Stimulated activated CD4-positive, alpha-beta T cell treated with anti-CD3 and anti-CD28 coated beads, Interleukin-15, amount 100 ng/mL, for 24 hours (primary cell): ENCODE measurements at regions not wholly inside any gene's neighbourhood (a gene's known extent, or its start where the extent isn't known, plus 50 kb on each side); places are given as distances from the start of the nearest gene placed in this dataset.
A peak's percentile ranks its signal among the peaks of the same experiment; 100 is the strongest.

Source experiments
- DNase-seq: peaks from one replicate; pipeline ENCODE4 v3.0.0-alpha.2; 2020

DNA sequence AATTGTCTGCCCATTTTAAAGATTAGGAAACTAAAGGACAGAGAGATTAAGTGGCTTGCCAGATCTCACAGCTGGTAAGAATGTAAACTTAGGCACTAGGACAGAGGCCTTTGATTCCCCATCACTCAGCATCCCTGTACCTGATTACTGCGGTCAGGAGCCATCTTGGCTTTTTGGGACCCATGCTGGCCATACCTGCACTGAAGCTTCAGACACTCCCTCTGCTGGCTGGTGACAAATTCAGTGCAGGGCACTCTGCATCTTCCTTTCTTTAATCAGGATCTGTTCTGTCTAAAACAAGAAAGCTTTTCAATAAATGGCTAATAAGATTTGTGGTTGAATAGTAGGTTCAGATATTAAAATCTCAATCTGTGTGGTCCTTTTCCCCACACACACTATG, 215.5 kb upstream of the RORB start:
- peak; percentile 4 for DNase-seq

DNA sequence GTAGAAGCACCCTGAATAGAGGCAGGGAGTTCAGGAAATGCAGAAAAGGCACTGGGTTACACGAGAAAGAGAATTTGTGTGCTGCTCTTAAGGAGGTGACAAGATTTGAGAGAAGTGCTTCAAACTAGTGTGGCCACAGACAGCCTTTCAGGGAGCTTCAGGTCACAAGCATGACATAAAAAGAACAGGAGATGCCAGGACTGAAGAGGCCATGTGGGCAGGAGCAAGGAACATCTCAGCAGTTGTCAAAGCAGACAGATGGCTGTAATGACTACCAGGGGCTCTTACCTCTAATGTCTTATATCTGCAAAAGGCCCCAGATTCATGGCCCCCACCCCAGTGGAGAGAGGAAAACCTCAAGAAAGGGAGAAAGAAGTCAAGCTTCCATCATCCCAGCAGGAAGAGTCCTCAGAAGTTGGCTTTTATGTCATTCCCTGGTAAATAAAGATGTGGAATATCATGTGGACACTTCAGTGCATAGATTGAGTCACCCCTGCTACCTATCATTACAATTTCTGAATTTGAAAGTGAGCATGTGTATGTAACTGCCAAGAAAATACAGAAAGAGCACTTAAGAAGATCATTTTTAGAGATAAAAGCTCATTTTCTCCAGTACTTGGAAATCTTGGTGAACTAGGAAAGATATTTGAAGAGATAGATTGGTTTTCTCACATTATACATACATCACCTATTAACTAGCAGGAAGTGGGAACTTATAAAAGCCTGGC, 214.4 kb upstream of the RORB start:
- no peak for DNase-seq

DNA sequence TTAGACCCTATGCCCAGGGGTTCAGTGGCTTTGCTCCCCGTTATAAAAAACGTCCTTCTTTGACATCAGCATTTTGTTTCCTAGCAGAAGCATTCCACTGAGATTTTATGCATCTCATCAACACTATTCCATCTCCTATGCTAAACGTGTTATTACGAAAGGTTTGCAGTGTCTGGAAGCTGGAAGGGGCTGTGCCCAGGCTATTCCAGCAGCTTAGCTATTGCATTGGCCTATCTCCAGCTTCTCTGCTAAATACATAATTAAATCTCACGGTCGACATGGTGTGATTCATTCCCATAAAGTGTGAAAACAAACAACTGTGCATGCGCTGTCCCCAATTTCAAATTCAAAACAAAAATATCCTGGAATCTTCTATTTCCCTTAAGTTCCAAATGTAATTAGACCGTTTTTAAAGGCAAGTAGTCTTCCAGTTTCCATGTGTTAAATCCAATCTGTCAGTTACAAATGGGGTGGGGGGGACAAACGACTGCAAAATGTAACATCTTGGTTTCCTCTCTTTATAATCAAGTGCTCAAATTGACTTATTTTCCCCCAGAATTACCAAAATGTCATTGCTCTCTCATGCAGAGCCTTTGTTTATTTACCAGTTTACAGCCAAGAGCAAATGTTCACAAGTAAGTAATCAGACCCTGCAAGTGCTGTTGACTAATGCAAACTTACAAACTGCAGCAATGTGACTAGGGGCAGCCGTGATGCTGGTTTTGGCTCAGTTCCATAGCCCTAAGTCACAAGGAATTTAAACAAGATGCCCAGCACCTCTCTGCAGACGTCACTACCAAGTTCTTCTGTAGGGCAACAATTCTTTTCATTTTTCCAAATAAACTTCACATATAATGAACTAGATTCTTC, 212.3 kb upstream of the RORB start:
- DNase-seq = no peak

DNA sequence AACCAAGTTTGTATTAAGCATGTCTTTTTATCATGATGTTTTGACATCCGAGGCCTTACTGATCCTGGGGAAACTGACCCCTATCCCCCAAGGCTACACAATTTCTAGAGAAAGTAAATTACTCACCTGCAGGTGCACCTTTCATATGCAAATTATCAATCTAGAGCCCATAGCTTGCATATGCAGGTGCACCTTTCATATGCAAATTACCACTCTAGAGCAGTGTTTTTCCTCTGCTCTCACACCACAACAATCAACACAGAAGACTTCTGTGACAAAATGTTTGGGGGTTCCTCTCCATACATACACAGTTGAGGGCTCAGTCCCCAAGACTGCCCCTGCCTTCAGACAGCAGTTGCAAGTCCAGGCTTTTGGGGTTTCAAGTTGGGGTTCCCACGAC, 203.7 kb upstream of the RORB start:
- DNase-seq = no peak

DNA sequence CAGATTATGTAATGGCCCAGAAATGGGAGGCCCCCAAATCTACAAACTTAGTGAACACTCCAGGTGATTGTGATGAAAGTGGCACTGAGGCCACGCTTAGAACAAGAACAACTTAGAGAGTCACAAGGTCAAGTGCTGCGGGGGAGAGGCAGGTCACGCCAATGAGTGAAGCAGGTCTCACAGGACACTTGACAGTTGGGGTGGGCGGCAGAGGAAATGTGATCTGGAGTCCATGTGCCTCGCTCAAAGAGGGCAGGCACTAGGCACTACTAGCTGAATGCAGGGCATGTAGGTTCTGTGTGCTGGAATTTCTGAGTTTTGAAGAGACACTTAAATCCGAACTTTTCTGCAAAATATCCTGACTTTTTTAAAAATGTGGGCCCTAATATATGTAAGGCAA, 193.2 kb upstream of the RORB start:
- DNase-seq = no peak

DNA sequence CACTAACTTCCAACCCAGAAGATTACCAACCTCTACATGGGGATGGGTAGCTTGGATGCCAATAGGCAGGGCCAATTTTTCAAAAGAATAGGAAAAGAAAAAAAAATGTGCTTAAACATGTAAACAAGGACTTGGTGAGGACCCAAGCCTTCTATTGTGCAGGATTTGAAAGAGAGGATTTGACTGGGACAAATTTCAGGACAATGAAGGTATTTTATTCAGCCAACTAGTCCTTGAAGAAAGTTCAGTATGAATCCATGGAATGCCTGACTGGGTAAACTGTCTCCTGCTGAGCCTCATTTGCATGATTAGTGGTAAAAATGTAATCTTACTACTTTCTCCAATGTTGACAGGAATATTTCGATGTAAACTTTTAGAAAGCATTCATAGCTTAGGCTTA, 192.5 kb upstream of the RORB start:
- DNase-seq = no peak

DNA sequence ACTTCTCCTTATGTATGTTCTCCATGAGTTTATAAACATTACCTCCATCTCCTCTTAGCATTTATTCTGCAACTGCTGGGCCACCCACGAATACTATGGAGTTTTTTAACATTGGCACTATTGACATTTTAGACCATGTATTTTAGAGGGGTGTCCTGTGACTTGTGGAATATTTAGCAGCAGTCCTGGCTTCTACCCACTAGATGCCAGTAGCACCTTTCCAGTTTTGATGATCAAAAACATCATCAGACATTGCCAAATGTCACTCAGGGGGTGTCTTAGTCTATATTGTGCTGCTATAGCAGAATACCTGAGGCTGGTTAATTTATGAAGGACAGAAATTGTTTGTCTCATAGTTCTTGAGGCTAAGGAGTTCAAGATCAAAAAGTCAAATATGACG, 187.5 kb upstream of the RORB start:
- DNase-seq = no peak

DNA sequence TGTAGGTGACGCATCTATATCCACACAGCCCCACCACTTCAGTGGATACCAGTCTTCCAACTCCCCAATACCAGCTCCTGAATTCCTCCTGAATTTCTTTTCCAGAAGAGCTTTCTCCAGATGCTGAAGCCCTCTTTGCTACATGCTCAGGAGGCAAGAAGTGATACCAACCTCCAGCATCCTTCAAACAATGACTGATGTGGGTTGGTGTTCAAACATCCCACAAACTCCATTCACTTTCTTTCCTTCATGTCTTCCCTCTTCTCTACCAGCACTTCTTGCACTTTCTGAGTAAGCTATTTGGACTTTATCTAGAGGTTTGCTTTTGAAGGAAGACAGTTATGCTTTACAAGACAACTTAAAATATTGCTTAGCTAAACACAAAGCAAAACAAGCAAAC, 179.9 kb upstream of the RORB start:
- no peak for DNase-seq

DNA sequence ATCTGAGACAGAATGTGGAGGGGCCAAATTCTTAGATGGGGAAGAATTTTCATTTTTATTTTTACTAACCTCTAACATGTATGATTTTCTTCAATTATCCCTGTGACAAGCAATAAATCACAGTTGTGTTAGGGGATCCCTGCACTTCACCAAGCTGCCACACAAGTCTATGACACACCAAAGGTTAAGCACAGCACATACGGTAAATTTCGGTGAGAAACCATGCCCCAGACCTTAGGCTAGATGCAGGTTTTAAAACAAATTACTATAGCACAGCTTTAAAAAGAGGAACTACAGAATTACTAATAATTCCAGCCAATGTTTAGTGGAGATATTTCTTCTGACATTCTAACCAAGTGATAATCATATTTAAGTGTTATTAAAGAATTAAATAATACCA, 175.7 kb upstream of the RORB start:
- no peak for DNase-seq

DNA sequence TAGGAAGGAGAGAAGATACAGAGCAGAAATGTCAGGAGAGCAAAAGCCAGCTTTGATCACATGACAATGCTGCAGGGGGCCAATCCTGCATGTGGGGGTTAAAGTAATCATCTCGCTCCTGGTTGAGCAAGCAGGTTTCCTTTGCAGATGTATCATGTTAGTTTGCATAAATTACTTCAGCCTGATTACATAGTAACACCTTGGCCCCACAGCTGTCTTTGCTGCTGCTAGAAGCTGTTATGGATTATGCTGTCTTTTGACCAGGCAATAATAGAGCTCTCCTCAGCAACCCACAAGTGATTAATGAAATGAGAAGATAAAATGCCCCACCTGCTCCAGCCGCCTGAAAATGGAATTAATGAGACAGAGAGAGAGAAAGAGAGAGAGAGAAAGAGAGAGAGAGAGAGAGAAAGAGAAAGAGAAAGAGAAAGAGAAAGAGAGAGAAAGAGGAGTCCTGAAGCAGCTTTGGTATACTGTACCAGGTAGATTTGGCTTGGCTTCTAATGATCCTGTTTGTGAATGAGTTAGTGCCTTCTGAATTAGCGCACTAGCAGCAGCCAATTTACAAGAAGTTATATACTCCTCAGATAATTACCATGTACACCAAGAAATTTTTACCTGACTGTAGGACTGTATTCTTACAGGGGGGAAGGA, 174.3 kb upstream of the RORB start:
- no peak for DNase-seq

DNA sequence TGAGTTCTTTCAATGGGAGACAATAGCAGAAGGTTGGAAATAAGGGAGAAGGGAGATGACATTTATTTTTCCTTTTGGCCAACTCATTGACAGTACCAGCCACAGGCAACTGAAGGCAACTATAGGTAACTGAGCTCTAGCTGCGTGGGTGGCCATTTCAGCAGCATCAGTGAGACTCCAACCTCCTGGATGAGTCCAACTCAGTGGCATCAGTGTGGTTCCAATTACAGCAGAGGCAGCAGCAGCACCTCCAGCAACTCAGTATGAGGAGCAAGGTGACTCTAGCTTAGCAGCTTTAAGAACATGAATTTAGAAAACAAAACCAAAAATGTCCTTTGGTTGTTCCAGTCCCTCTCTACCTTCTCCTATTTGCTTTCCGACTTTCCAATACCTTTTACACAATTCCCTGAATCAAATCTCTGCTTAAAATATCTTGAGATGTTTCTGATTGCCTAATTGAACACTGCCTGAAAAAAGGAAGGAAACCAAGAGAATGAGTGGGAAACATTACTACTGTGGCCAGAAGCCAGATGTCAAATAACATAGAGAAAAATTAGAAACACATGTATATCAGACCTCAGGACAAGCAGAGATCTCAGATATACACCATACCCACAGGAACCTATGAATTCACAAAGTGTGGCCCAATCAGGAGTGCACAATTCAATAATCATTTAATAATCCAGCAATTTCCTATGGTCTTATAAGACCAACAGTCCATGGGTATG, 166.5 kb upstream of the RORB start:
- DNase-seq = no peak

DNA sequence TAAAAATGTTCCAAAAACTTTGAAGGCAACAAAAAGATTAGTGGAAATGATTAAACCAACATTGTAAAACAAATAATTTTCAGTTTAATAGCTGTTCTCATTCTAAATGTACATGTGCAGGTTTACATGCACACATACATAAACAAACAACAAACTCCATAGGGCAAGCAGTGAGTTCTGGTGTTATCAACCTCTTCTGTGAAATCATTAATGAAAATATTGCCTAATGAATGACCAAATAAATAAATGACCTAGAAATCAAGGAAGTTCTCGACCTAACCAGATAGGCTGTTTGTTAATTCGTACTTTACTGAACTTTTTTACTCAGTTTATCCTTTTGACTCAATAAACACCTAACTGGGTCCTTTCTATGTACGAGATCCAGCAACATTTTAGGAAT, 165.5 kb upstream of the RORB start:
- no peak for DNase-seq

DNA sequence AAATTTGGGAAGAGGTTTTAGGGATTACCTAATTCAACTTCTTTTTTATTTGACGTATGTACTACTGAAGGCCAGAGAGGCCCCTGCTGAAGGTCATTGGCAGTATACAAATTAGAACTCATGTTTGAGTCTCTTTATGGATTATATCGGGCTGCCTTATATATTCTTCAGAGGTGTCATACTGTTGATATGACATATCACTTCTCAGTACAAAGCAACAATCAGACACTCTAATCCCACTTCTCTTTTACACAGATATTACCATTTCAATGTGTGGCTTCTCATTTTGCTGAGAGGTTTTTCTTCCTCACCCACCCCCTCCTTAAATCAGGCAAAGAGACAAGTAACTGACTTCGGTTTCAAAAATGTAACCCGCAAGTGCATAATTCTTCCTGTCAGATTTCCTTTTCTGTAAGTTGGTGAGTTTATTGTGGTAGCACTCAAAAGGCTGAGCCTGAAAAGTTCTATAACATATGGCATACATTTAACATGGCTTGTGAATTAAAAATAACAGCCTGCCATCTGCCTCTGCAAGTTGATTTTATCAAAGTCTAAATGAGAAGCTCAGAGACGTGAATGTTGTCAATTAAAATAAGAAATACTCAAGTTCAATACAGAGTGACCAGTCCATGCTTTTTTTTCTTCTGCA, 163.6 kb upstream of the RORB start:
- DNase-seq = no peak

DNA sequence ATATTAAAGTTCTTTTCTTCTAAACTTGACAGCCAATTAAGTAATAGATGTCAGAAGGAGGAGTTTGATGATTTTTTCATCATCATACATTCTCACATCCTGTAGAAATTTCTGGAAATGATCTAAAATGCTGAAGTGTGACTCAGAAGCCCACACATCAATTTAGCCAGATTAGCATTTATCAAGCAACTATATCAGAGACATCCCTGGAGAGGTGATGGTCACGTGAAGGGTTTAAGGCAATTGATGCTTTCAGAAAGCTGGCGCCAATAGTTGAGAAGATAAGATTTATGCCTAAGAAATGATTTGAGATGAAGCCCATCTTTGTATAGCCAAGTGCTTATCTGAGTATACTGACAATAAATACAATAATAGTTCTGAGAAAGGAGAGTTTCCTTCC, 162.9 kb upstream of the RORB start:
- DNase-seq = no peak

DNA sequence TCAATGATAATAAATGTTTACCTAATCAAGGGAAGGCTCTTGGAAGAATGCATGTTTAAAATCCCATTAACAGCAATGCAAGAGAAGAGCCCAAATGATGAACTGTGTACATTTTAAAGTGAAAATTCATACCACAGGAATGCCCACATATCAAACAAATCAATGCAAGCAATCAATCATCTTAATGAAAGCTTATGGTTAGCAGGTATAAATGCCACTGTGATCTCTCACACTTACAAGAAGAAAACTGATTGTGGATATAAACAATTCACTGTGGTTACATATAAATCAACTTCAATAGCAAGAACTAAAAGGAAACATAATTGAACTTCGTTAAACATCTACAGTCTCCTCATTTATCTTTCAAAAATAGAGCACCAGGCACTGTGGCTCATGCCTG, 161.0 kb upstream of the RORB start:
- DNase-seq = no peak

DNA sequence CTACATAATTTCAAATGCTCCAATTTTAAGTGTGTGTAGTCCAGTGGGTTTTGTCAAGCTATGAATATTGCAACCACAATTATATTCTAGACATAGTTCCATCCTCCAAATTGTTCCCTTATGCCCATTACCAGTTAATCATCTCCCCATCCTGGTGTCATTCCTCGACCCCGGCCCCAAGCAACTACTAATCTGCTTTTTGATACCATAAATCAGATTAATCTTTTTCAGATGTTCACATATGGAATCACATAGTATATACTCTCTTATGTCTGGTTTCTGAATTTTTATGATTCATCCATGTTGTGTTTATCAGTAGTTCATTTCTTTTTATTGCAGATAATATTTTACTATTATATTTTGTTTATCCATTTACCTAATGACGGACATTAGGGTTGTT, 148.4 kb upstream of the RORB start:
- no peak for DNase-seq

DNA sequence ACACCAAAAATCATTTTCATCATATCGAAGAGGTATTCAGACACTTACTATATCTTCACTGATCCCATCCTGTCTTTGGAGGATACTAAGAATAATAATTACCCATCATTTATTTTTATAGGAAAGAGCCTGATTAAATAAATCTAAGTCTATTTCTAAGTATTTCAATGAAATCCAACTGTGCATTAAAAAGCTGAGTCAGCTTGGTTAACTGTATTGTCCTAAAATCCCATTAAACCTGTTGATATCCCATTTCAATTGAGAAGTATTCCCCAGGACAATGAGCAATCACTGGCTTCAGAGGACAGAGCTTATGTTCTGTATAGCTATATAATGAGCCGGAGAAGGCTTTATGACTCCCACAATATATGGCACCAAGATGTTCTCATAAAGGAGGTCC, 142.0 kb upstream of the RORB start:
- DNase-seq = no peak

DNA sequence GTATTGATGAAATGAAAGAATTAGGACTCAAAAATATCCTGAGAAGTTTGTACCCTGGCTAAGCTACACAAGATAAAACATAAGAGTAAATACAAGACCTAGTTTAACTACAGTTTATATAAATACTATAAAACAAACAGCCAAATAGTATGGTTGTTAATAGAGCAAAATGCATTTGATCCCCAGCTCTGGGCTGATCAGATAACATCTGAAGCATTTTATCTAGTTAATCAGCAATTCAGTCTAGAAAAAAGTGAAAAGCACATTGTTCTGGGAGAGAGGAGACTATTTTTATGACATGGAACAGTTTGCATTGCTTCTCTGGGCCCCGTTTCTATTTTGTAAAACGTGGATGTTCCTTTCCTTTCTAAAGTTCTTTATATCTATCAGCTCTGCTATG, 139.6 kb upstream of the RORB start:
- no peak for DNase-seq

DNA sequence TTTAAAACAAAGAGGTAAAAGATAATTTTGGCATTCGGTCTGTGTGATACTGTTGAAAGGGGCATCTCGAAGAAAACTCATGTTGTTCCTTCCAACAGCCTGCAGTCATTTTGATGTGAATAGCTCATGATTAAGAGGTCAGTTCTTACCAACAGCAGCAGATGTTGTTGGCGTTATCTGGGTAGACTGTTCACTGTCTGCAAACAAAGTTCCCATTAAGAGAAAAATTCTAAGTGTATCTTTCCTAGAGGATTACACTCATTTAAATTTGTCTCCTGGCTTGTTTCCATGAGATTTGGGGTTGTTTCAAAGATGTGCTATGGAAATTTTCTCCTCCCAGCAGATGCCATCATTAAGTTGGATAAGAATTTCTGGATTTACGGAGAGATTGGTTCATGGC, 138.2 kb upstream of the RORB start:
- no peak for DNase-seq

DNA sequence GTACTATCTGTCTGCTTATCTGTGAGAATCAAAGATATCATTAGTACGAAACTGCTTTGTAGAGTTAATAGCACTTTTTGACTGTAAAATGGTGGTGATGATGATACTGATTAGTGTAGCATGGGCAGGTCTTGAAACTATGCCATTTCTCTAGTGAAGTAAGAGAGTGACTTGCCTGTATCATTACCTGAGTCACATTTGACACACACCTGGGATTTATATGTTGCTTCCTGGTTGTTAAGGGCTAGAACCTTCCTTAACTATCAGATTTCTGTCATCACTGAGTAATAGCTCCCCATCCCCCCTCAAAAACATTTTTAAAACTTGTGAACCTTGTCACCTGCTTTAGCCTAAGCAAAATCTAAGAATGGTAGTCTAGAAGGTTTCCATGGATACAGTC, 135.6 kb upstream of the RORB start:
- DNase-seq = no peak

DNA sequence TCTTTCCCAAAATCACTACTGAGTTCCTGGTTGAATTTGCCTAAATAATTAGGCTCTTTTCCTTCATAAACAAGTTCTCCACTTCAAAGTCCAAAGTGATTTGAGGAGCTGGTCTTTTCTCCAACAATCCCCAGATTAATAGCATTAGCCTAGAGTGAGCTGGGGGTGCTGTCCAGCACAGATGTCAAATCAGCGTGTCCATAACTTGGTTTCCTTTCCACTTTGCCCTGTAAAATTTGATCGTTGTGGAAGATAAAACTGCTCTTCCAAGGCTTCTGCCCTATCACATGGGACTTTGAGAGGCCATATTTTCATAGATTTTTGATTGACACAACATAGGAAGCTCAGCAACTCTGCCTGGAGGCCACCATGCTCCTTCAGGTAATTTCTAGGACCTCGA, 134.7 kb upstream of the RORB start:
- no peak for DNase-seq

DNA sequence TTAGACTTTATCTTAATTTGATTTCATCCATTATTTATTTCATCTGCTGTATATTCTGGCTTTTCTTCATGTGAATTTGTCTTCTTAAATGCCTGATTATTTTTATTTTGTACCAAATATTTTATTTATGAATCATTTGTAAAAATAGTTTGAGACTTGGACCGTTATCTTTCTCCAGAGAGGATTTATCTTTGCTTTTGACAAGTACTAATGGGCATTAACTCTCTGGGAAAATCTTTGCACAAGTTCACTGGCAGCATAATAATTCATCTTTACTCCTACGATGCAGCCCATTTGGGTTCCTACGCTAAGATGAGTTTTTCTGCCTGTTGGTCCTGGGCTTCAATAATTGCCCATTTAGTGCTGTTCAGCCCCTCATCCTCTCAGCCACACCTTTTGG, 131.0 kb upstream of the RORB start:
- DNase-seq = no peak

DNA sequence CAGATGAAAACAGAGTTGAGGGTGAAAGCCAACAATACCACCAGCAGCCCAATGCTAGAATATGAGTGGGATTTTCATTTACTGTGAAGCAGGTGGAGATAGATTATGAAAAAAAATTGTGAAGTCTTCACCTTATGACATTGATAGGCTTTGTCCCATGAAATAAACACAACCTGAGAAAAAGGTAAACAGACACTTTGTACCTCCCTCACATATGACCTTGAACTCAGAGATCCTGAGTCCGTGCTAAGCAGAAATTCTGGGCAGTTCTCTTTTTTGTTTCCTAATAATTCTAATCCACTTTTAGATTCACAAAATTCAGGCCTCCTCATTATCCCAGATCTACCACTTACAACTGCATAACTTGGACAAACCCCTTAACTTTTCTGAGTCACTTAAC, 127.3 kb upstream of the RORB start:
- DNase-seq = no peak
